A673 (cell line): ENCODE measurements at regions not wholly inside any gene's neighbourhood (a gene's known extent, or its start where the extent isn't known, plus 50 kb on each side); places are given as distances from the start of the nearest gene placed in this dataset.

ENCODE experiments used
- EZH2 ChIP-seq: fragments of 200-600 bp; sonication (generic); IDR thresholded peaks from 2 replicates; pipeline ENCODE4 v1.6.1; 2017; ENCODE audit warnings: borderline replicate concordance, low read depth, mild to moderate bottlenecking, mixed read lengths, antibody characterized with exemption, low read length; ENCODE audit not compliant: poor library complexity, severe bottlenecking
- TF ChIP-seq, protein P1 (sequence below): fragments of 300-800, 200-600 bp; sonication (generic); conservative IDR thresholded peaks from 2 replicates; pipeline ENCODE4 v1.5.1; 2017; ENCODE audit warnings: low read depth, mild to moderate bottlenecking, antibody characterized with exemption, low read length, moderate library complexity, mixed read lengths

DNA sequence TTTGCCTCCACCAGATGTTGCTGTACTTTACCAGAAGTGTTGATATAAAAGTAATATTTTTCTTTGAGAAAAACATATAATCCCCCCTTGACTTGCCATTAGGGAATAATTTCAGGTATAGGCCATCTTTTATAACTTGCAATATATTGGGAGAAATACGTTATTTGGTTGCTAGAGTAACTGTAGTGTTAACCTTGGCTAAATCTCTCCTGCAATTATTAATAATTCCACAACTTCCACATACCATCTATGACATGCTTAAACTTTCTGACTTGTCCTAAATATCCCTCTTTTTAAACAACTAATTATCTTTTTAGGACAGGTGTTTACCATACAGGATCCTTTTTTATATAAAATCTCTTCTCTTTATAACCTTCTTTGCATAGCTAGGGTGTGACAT is 1048.2 kb downstream of the SLC16A7 start:
- TF ChIP-seq, protein P1, sequence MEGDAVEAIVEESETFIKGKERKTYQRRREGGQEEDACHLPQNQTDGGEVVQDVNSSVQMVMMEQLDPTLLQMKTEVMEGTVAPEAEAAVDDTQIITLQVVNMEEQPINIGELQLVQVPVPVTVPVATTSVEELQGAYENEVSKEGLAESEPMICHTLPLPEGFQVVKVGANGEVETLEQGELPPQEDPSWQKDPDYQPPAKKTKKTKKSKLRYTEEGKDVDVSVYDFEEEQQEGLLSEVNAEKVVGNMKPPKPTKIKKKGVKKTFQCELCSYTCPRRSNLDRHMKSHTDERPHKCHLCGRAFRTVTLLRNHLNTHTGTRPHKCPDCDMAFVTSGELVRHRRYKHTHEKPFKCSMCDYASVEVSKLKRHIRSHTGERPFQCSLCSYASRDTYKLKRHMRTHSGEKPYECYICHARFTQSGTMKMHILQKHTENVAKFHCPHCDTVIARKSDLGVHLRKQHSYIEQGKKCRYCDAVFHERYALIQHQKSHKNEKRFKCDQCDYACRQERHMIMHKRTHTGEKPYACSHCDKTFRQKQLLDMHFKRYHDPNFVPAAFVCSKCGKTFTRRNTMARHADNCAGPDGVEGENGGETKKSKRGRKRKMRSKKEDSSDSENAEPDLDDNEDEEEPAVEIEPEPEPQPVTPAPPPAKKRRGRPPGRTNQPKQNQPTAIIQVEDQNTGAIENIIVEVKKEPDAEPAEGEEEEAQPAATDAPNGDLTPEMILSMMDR: no peak
- no peak for TF ChIP-seq EZH2
